HL-60 (cell line): ENCODE measurements at regions not wholly inside any gene's neighbourhood (a gene's known extent, or its start where the extent isn't known, plus 50 kb on each side); places are given as distances from the start of the nearest gene placed in this dataset.
A peak's percentile ranks its signal among the peaks of the same experiment; 100 is the strongest.

Experiments used
- DNase-seq, 2 experiments: peaks; one replicate each; pipeline ENCODE4 v3.0.0-alpha.2; 2010 to 2020; ENCODE audit warnings: low read depth in 1 of 2, low spot score in 1 of 2
- H3K27ac ChIP-seq: fragments of 250-450 bp; sonication (Bioruptor Pico); replicated peaks from 2 replicates; pipeline ENCODE4 v1.5.1; 2020; ENCODE audit warnings: mild to moderate bottlenecking, moderate library complexity
- H3K27me3 ChIP-seq: fragments of 250-450 bp; sonication (Bioruptor Pico); 2 replicates; pipeline ENCODE4 v1.5.1; 2021; ENCODE audit warnings: mild to moderate bottlenecking, moderate library complexity; ENCODE audit not compliant: insufficient read depth, poor library complexity, severe bottlenecking
- H3K4me3 ChIP-seq: replicated peaks from 2 replicates; pipeline ENCODE4 v1.5.1; 2011; ENCODE audit warnings: mild to moderate bottlenecking, control low read depth, low read length; ENCODE audit not compliant: insufficient read depth
- CTCF ChIP-seq: IDR thresholded peaks from one replicate; pipeline ENCODE4 v1.5.1; 2011; ENCODE audit warnings: low read length, control low read depth, inconsistent platforms; ENCODE audit not compliant: insufficient read depth
- GABPA ChIP-seq: IDR thresholded peaks from 2 replicates; pipeline ENCODE4 v1.6.1; 2012; ENCODE audit warnings: low read depth
- POLR2AphosphoS5 ChIP-seq: IDR thresholded peaks from 2 replicates; pipeline ENCODE4 v1.6.1; 2012; ENCODE audit warnings: low read depth
- REST ChIP-seq: IDR thresholded peaks from 2 replicates; pipeline ENCODE4 v1.6.1; 2012; ENCODE audit warnings: low read depth; ENCODE audit not compliant: insufficient replicate concordance
- SPI1 ChIP-seq: IDR thresholded peaks from 2 replicates; pipeline ENCODE4 v1.6.1; 2012; ENCODE audit warnings: low read depth, mild to moderate bottlenecking, borderline replicate concordance

DNA sequence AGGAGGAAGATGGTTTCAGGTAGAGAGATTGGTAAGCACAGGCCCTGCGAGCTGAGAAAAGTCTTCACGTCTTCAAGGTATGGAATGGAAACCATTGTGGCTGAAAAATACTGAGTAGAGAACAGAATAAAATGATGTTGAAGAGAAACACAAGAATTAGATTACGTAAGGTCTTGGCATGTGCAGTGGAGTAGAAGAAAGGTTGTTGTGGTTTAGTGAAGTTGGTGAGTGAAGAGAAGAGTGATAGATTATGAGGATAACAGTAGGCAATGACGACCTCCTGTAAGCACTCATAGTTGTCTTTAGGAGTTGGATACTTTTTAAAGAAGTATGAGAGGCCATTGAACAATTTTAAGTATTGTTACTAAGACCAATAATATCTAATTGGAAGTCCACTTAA, 642.6 kb downstream of the PCDH7 start:
- no peak overlapping the region for H3K4me3 ChIP-seq
- no peak for DNase-seq
- no peak for TF ChIP-seq CTCF
- no peak for TF ChIP-seq SPI1

GRCh38 chr4:31365006-31365690, 645.0 kb downstream of the PCDH7 start:
- DNase-seq = no peak
- Histone ChIP-seq H3K27ac (no peak overlapping the region), H3K27me3 (no peaks in the 10 kb centered on the region), H3K4me3 (no peak overlapping the region)
- no peak for TF ChIP-seq REST
- no peak for TF ChIP-seq CTCF
- no peak for TF ChIP-seq POLR2AphosphoS5
- TF ChIP-seq SPI1 = no peak
- no peak for TF ChIP-seq GABPA

More for the DNA sequence above, 642.6 kb downstream of the PCDH7 start:
- Histone ChIP-seq H3K27ac (no peak overlapping the region), H3K27me3 (no peaks in the 10 kb centered on the region)

GRCh38 chr4:31366041-31366440, 645.9 kb downstream of the PCDH7 start:
- Histone ChIP-seq H3K4me3 (no peak overlapping the region), H3K27me3 (no peaks in the 10 kb centered on the region), H3K27ac (no peak overlapping the region)
- no peak for DNase-seq
- TF ChIP-seq REST = no peak

- peak; percentile 60 for TF ChIP-seq CTCF
- TF ChIP-seq REST = no peak
- Histone ChIP-seq H3K27me3 (no peaks in the 10 kb centered on the region), H3K4me3 (no peak overlapping the region), H3K27ac (no peak overlapping the region)
- peak; percentile 13 to 17 for DNase-seq
Measured at GRCh38 chr4:31370866-31371465, 650.8 kb downstream of the PCDH7 start.
